Progenitor cell of endocrine pancreas (in vitro differentiated cells): ENCODE measurements at regions not wholly inside any gene's neighbourhood (a gene's known extent, or its start where the extent isn't known, plus 50 kb on each side); places are given as distances from the start of the nearest gene placed in this dataset.

Experiments used
- DNase-seq: peaks from one replicate; pipeline ENCODE4 v3.0.0; 2021; ENCODE audit warnings: low spot score; ENCODE audit not compliant: unreplicated experiment
- H3K27ac Mint-ChIP-seq: 2 replicates; pipeline ENCODE4 v1.8.0; 2021; ENCODE audit warnings: mild to moderate bottlenecking, moderate library complexity, mixed read lengths
- H3K27me3 Mint-ChIP-seq: 2 replicates; pipeline ENCODE4 v1.8.0; 2021; ENCODE audit warnings: mixed read lengths
- H3K36me3 Mint-ChIP-seq: 2 replicates; pipeline ENCODE4 v1.8.0; 2022; ENCODE audit warnings: mixed read lengths; ENCODE audit not compliant: insufficient read depth
- H3K4me1 Mint-ChIP-seq: 2 replicates; pipeline ENCODE4 v1.8.0; 2021; ENCODE audit warnings: low read depth, mixed read lengths
- H3K4me3 Mint-ChIP-seq: 2 replicates; pipeline ENCODE4 v1.8.0; 2021; ENCODE audit warnings: low read depth, mild to moderate bottlenecking, moderate library complexity, mixed read lengths
- H3K9me3 Mint-ChIP-seq: 2 replicates; pipeline ENCODE4 v1.8.0; 2021; ENCODE audit warnings: low read depth, mixed read lengths
- CTCF ChIP-seq: fragments of 200-600 bp; sonication (generic); IDR thresholded peaks from one replicate; pipeline ENCODE4 v1.5.0; 2021; ENCODE audit warnings: antibody characterized with exemption, mild to moderate bottlenecking; ENCODE audit not compliant: unreplicated experiment

- no peaks in the 10 kb centered on the region for H3K4me1 Mint-ChIP-seq
- no peak overlapping the region for H3K27ac Mint-ChIP-seq
- TF ChIP-seq CTCF, result no peak
- no peaks in the 10 kb centered on the region for H3K36me3 Mint-ChIP-seq
- DNase-seq, result no peak
- no peak overlapping the region for H3K4me3 Mint-ChIP-seq
- no peaks in the 10 kb centered on the region for H3K9me3 Mint-ChIP-seq
- no peaks in the 10 kb centered on the region for H3K27me3 Mint-ChIP-seq
These were observed 342.1 kb upstream of the FAT1 start for GRCh38 chr4:187065806-187066205.

- no peak for DNase-seq
- H3K9me3 Mint-ChIP-seq, result no peaks in the 10 kb centered on the region
- TF ChIP-seq CTCF, result no peak
- no peak overlapping the region for H3K27ac Mint-ChIP-seq
- H3K27me3 Mint-ChIP-seq, result peaks cover 4% of the 10 kb centered on the region
- H3K36me3 Mint-ChIP-seq, result no peaks in the 10 kb centered on the region
- H3K4me3 Mint-ChIP-seq, result no peak overlapping the region
- H3K4me1 Mint-ChIP-seq, result no peaks in the 10 kb centered on the region
These were observed 345.7 kb upstream of the FAT1 start for GRCh38 chr4:187069398-187069797.

GRCh38 chr4:187070158-187070557, 346.5 kb upstream of the FAT1 start:
- no peak for DNase-seq
- Mint-ChIP-seq H3K27me3 (peaks cover 4% of the 10 kb centered on the region), H3K4me1 (no peaks in the 10 kb centered on the region), H3K27ac (no peak overlapping the region), H3K36me3 (no peaks in the 10 kb centered on the region), H3K4me3 (no peak overlapping the region), H3K9me3 (no peaks in the 10 kb centered on the region)
- TF ChIP-seq CTCF, result no peak

- Mint-ChIP-seq H3K4me1 (no peaks in the 10 kb centered on the region), H3K27me3 (peaks cover 4% of the 10 kb centered on the region), H3K27ac (no peak overlapping the region), H3K4me3 (no peak overlapping the region), H3K36me3 (no peaks in the 10 kb centered on the region), H3K9me3 (no peaks in the 10 kb centered on the region)
- no peak for TF ChIP-seq CTCF
- DNase-seq, result no peak
These were observed 347.1 kb upstream of the FAT1 start for GRCh38 chr4:187070740-187071139.

- Mint-ChIP-seq H3K27ac (no peak overlapping the region), H3K4me1 (no peaks in the 10 kb centered on the region), H3K36me3 (no peaks in the 10 kb centered on the region), H3K27me3 (peaks cover 4% of the 10 kb centered on the region), H3K4me3 (no peak overlapping the region), H3K9me3 (no peaks in the 10 kb centered on the region)
- TF ChIP-seq CTCF, result no peak
- no peak for DNase-seq
These were observed 348.4 kb upstream of the FAT1 start for GRCh38 chr4:187071946-187072600.
